ENCODE measurements at regions not wholly inside any gene's neighbourhood (a gene's known extent, or its start where the extent isn't known, plus 50 kb on each side); places are given as distances from the start of the nearest gene placed in this dataset.

DNA sequence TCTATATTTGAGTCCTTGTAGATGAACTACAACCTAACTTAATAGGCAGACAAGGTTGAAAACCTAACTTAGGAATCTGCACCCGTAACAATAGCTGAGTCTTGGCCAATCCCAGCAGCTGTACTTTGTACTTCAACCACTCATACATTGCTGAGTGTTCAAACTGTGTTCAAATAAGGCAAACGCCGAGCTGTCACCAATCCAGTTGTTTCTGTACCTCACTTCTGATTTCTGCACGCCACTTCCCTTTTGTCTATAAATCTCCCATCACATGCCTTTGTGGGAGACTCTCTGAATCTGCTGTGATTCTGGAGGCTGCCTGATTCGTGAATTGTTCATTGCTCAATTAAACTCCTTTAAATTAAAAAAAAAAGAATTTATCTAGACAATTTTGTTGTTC, 167.8 kb upstream of the TUT7 start:
- no peak overlapping the region for H3K27ac ChIP-seq (ENCODE audit: extremely low read depth, low read depth, low read length)
- no peak overlapping the region for H2AFZ ChIP-seq (ENCODE audit: low read depth, low read length)
- POLR2A ChIA-PET = no interaction called here
- no peaks in the 10 kb centered on the region for H3K36me3 ChIP-seq (ENCODE audit: control insufficient read depth, insufficient read depth, low read length)
- H4K20me1 ChIP-seq (replicated peaks; ENCODE audit: control insufficient read depth, insufficient read depth, low read length) = no peaks in the 10 kb centered on the region
- no peak overlapping the region for H3K4me3 ChIP-seq
- H3K9me1 ChIP-seq (ENCODE audit: control insufficient read depth, insufficient read depth, low read length) = no peaks in the 10 kb centered on the region
- in situ Hi-C loops (cut with MboI) = no loop called here
- no peaks in the 10 kb centered on the region for H3K9me3 ChIP-seq (replicated peaks; ENCODE audit: control insufficient read depth, insufficient read depth, low read depth, low read length)
- no peak for FAIRE-seq
- H3K9ac ChIP-seq (ENCODE audit: insufficient read depth in 1 of 2, low read depth in 2 of 2, low read length in 2 of 2) = no peak overlapping the region
- no peaks in the 10 kb centered on the region for H3K4me1 ChIP-seq (replicated peaks in 1 of 2; ENCODE audit: control insufficient read depth in 2 of 2, insufficient read depth in 2 of 2, low read length in 2 of 2)
- ATAC-seq = no peak
- no peak overlapping the region for H3K4me2 ChIP-seq (ENCODE audit: insufficient read depth, low read length)
- H3K27me3 ChIP-seq (ENCODE audit: control insufficient read depth in 2 of 2, insufficient read depth in 2 of 2, low read length in 2 of 2) = no peaks in the 10 kb centered on the region
- no peaks in the 10 kb centered on the region for H3K79me2 ChIP-seq (ENCODE audit: control insufficient read depth, insufficient read depth, low read length)
- no TSS peak for BruUV-seq (replicated peaks)
- CTCF ChIA-PET (ENCODE audit: low intra/inter-chr PET ratio) = no interaction called here
- 0% methylated on average over 5 of the region's 5 CpGs for WGBS (ENCODE audit: insufficient coverage, low coverage, missing lambda C conversion rate)
- no peak for DNase-seq (ENCODE audit: extremely low read depth in 1 of 4, low spot score in 3 of 4)
- intact Hi-C loops (cut with micrococcal nuclease) = no loop called here
- TF ChIP-seq TAF9B (IDR thresholded peaks at IDR 0.05; ENCODE audit: partially characterized antibody) (no peak), FOXK1 (CRISPR knock-in tag; IDR thresholded peaks at IDR 0.05; ENCODE audit: borderline replicate concordance) (no peak), RB1 (IDR thresholded peaks at IDR 0.05; ENCODE audit: low read depth) (no peak), TOE1 (IDR thresholded peaks at IDR 0.05; ENCODE audit: borderline replicate concordance) (no peak), TOE1 (CRISPR knock-in tag; IDR thresholded peaks at IDR 0.05; ENCODE audit: borderline replicate concordance, low read depth) (no peak), NR2C2 (CRISPR knock-in tag; IDR thresholded peaks at IDR 0.05) (no peak), NR2C2 (tag; IDR thresholded peaks at IDR 0.05) (no peak), CC2D1A (IDR thresholded peaks at IDR 0.05) (no peak)

- no peaks in the 10 kb centered on the region for H3K9me3 ChIP-seq (replicated peaks; ENCODE audit: control insufficient read depth, insufficient read depth, low read depth, low read length)
- no peaks in the 10 kb centered on the region for H3K9me1 ChIP-seq (ENCODE audit: control insufficient read depth, insufficient read depth, low read length)
- no peaks in the 10 kb centered on the region for H3K79me2 ChIP-seq (ENCODE audit: control insufficient read depth, insufficient read depth, low read length)
- H3K36me3 ChIP-seq (ENCODE audit: control insufficient read depth, insufficient read depth, low read length) = no peaks in the 10 kb centered on the region
- no peak overlapping the region for H3K9ac ChIP-seq (ENCODE audit: insufficient read depth in 1 of 2, low read depth in 2 of 2, low read length in 2 of 2)
- peaks cover 0 to 4% of the 10 kb centered on the region in 2 experiments; a peak in 2 of 5 replicates for H3K27me3 ChIP-seq (ENCODE audit: control insufficient read depth in 2 of 2, insufficient read depth in 2 of 2, low read length in 2 of 2)
- DNase-seq (ENCODE audit: extremely low read depth in 1 of 4, low spot score in 3 of 4) = no peak
- no peaks in the 10 kb centered on the region for H3K4me1 ChIP-seq (replicated peaks in 1 of 2; ENCODE audit: control insufficient read depth in 2 of 2, insufficient read depth in 2 of 2, low read length in 2 of 2)
- CTCF ChIA-PET (ENCODE audit: low intra/inter-chr PET ratio) = no interaction called here
- 0% methylated on average over 4 of the region's 4 CpGs for WGBS (ENCODE audit: insufficient coverage, low coverage, missing lambda C conversion rate)
- H3K27ac ChIP-seq (ENCODE audit: extremely low read depth, low read depth, low read length) = no peak overlapping the region
- BruUV-seq (replicated peaks) = no TSS peak
- no peak for ATAC-seq
- H3K4me3 ChIP-seq = no peak overlapping the region
- intact Hi-C loops (cut with micrococcal nuclease) (no loop called here), in situ Hi-C loops (cut with MboI) (no loop called here)
- no peak for FAIRE-seq
- no peak overlapping the region for H3K4me2 ChIP-seq (ENCODE audit: insufficient read depth, low read length)
- POLR2A ChIA-PET = no interaction called here
- no peak overlapping the region for H2AFZ ChIP-seq (ENCODE audit: low read depth, low read length)
- H4K20me1 ChIP-seq (replicated peaks; ENCODE audit: control insufficient read depth, insufficient read depth, low read length) = no peaks in the 10 kb centered on the region
- TF ChIP-seq RFX1 (IDR thresholded peaks at IDR 0.05) (no peak), CCAR2 (IDR thresholded peaks at IDR 0.05; ENCODE audit: low read depth, low read length) (no peak), NONO (IDR thresholded peaks at IDR 0.05; ENCODE audit: low read depth in 2 of 2, low read length in 1 of 2) (no peak), CCNT2 (IDR thresholded peaks at IDR 0.05; ENCODE audit: borderline replicate concordance, extremely low read depth, insufficient read length, low read depth, low read length) (no peak), SNIP1 (IDR thresholded peaks at IDR 0.05; ENCODE audit: low read depth) (no peak), IFI16 (CRISPR knock-in tag; IDR thresholded peaks at IDR 0.05) (no peak), CHD2 (IDR thresholded peaks at IDR 0.05; ENCODE audit: low read depth, low read length) (no peak)
Observed at GRCh38 chr9:86521322-86521721, 167.1 kb upstream of the TUT7 start.

All from K562 (cell line).